ENCODE measurements at regions not wholly inside any gene's neighbourhood (a gene's known extent, or its start where the extent isn't known, plus 50 kb on each side); places are given as distances from the start of the nearest gene placed in this dataset.

GRCh38 chr13:39960191-39960590 is 304.7 kb downstream of the COG6 start:
- TF ChIP-seq CTCF (IDR thresholded peaks at IDR 0.05) (no peak), POLR2A (IDR thresholded peaks at IDR 0.05) (no peak)
